HG03139 (cell line): ENCODE measurements at regions not wholly inside any gene's neighbourhood (a gene's known extent, or its start where the extent isn't known, plus 50 kb on each side); places are given as distances from the start of the nearest gene placed in this dataset.

Source experiments
- ATAC-seq: cut with Tn5 transposase; IDR thresholded peaks from one replicate; pipeline ENCODE4 v1.9.1; 2021; ENCODE audit not compliant: unreplicated experiment

- no peak for ATAC-seq
These were observed 105.8 kb downstream of the TNFSF18 start for GRCh38 chr1:172944931-172945330.

GRCh38 chr1:172946814-172947507, 103.8 kb downstream of the TNFSF18 start:
- no peak for ATAC-seq

- ATAC-seq = no peak
These were observed 102.3 kb downstream of the TNFSF18 start for GRCh38 chr1:172948457-172948856.

- no peak for ATAC-seq
These were observed 101.6 kb downstream of the TNFSF18 start for GRCh38 chr1:172949096-172949495.

GRCh38 chr1:172950528-172950927, 100.2 kb downstream of the TNFSF18 start:
- no peak for ATAC-seq

GRCh38 chr1:172951730-172952365, 98.9 kb downstream of the TNFSF18 start:
- ATAC-seq = no peak

GRCh38 chr1:172952516-172952915, 98.2 kb downstream of the TNFSF18 start:
- ATAC-seq = no peak

GRCh38 chr1:172954476-172955150, 96.1 kb downstream of the TNFSF18 start:
- ATAC-seq = no peak

GRCh38 chr1:172955161-172955815, 95.5 kb downstream of the TNFSF18 start:
- no peak for ATAC-seq

- no peak for ATAC-seq
These were observed 93.9 kb downstream of the TNFSF18 start for GRCh38 chr1:172956871-172957270.

- ATAC-seq = no peak
These were observed 93.2 kb downstream of the TNFSF18 start for GRCh38 chr1:172957491-172957890.

GRCh38 chr1:172959571-172959970, 91.2 kb downstream of the TNFSF18 start:
- no peak for ATAC-seq

- no peak for ATAC-seq
These were observed 90.7 kb downstream of the TNFSF18 start for GRCh38 chr1:172960019-172960418.

GRCh38 chr1:172960454-172961208, 90.1 kb downstream of the TNFSF18 start:
- ATAC-seq = no peak

- no peak for ATAC-seq
These were observed 85.9 kb downstream of the TNFSF18 start for GRCh38 chr1:172964864-172965263.

GRCh38 chr1:172966844-172967540, 83.7 kb downstream of the TNFSF18 start:
- no peak for ATAC-seq

GRCh38 chr1:172967936-172968335, 82.8 kb downstream of the TNFSF18 start:
- ATAC-seq = no peak

GRCh38 chr1:172969611-172970010, 81.1 kb downstream of the TNFSF18 start:
- ATAC-seq = no peak

- ATAC-seq = no peak
These were observed 80.6 kb downstream of the TNFSF18 start for GRCh38 chr1:172970186-172970585.

- no peak for ATAC-seq
These were observed 79.5 kb downstream of the TNFSF18 start for GRCh38 chr1:172971241-172971640.
